ENCODE measurements at regions not wholly inside any gene's neighbourhood (a gene's known extent, or its start where the extent isn't known, plus 50 kb on each side); places are given as distances from the start of the nearest gene placed in this dataset.
"Not testable (repeated sequence)": the region's sequence is repeated elsewhere in the genome, so short reads cannot be mapped to it uniquely, and the experiment has no call there.

DNA sequence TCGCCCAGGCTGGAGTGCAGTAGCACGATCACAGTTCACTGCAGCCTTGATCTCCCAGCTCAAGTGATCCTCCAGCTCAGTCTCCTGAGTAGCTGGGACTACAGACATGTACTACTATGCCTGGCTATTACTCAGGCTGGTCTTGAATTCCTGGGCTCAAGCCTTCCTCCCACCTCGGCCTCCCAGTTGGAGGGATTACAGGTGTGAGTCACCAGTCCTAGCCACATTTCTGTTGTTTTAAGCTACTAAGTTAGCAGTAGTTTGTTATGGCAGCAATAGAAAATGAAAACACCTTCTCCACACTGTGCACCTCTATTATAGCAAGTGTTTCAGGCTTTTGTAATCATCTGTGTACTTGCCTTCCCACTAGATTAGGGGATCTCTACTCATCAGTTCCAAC is 588.9 kb upstream of the TLE4 start:
- Histone ChIP-seq H3K9me3 (no peaks in the 10 kb centered on the region), H3K27me3 (no peaks in the 10 kb centered on the region), H3K36me3 (no peaks in the 10 kb centered on the region), H3K4me3 (no peak overlapping the region)
- peak; percentile 60 for DNase-seq

DNA sequence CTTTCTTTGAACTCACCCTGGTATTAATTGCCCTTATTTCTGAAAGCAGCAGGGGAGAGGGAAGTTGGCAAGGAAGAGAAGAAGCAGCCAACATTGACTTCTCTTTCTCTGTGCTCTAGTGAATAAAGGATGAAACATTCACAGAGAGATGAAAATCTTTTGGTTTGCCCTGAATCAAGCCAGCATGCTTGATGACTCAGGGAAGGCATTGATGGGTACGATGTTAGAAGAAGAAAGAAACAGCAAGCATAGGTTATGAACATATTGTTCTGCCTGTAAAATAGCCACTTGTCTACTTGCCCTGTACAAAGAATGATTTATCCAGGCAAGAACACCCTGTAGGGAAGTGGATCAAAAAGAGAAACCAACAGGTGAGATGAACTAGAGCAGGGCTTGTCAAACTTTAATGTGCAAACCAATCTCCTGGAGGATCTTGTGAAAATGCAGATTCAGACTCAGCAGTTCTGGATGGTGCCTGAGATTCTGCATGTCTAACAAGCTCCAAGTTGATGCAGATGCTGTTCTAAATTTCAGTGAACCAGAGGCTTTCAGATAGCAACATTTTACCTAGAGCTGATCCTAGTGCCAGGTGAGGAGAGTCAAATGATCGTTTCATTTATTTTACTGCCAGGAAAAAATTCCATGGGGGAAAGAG is 586.6 kb upstream of the TLE4 start:
- no peak overlapping the region for H3K4me3 ChIP-seq
- no peaks in the 10 kb centered on the region for H3K9me3 ChIP-seq
- H3K36me3 ChIP-seq, result no peaks in the 10 kb centered on the region
- H3K27me3 ChIP-seq, result no peaks in the 10 kb centered on the region
- DNase-seq, result peak; percentile 3

DNA sequence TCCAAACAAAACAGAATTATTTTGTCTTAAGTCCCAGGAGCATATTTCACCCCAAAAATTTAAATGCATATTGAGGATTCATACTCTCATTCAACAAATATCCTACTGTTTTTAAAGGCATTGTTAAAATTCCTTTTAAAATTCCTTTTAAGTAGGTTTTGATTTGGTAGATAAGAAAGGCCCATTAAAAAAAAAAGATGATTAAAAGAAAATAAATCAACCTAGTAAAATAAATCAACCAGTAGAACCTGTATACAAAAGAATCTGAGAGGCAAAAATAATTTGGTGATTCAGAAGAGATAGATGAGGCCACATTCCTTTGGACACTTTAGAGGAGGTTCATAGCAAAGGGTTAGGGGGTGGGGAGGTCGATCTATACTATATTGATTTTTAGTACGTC is 585.3 kb upstream of the TLE4 start:
- Histone ChIP-seq H3K36me3 (no peaks in the 10 kb centered on the region), H3K27me3 (no peaks in the 10 kb centered on the region), H3K4me3 (no peak overlapping the region), H3K9me3 (no peaks in the 10 kb centered on the region)
- DNase-seq, result no peak

DNA sequence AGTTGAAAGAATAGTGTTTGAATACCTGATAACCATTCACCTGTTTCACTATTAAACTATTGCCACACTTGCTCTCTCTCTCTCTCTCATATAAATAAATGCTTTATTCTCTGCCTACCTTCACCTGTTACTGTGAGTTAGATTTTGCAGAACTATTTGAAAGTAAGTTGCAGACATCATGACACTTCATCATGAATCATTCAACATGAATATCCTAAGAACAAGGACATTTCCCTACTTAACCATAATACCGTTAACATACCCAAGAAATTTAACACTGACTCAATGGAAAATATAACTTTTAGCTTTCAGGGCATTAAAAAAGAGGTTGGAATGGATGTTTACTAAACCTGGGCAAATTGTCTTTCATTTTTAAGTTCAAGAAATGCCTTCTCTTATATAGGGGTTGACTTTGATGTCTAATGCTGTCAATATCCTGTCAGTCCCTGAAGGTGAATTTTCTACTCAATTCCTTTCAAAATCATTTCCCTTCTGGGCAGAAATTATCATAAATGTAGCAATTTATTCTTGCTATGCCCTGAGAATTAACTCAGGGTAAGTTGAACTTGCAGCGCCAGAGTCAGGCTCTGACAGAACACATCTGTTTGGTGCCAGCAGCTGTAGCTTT is 582.6 kb upstream of the TLE4 start:
- DNase-seq, result no peak
- no peaks in the 10 kb centered on the region for H3K36me3 ChIP-seq
- H3K27me3 ChIP-seq, result no peaks in the 10 kb centered on the region
- no peak overlapping the region for H3K4me3 ChIP-seq
- no peaks in the 10 kb centered on the region for H3K9me3 ChIP-seq

DNA sequence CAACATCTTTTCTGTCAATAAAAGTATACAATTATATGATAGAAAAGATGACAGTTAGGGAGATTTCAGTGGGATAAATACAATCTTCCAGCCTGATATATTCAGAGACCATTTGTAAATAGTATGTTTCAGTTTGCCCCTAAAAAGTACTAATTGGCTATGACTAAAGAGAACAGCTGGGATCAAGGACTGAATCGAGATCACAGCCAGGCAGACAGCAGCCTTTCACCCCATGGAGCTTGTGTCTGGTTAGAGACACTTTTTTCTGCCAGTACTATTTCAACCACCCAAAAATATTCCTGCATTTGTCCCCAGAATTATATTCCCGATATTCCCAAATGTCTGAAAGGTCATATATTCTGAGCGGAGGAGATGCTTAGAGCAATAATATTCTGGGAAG is 577.3 kb upstream of the TLE4 start:
- Histone ChIP-seq H3K4me3 (no peak overlapping the region), H3K9me3 (no peaks in the 10 kb centered on the region), H3K27me3 (no peaks in the 10 kb centered on the region), H3K36me3 (no peaks in the 10 kb centered on the region)
- no peak for DNase-seq

DNA sequence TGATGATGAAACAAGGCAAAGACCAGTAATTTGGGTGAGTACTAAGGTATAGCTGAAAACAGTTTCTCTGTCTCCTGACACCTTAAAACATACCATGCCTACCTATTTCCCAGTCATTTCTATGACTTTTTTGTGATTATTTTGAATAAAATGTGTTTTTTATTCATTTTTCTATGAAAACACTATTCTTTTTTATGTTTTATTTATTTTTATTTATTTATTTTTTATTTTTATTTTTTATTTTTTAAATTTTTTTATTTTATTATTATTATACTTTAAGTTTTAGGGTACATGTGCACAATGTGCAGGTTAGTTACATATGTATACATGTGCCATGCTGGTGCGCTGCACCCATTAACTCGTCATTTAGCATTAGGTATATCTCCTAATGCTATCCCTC is 576.8 kb upstream of the TLE4 start:
- H3K36me3 ChIP-seq, H3K9me3 ChIP-seq, DNase-seq, H3K27me3 ChIP-seq, H3K4me3 ChIP-seq: not testable (repeated sequence)

DNA sequence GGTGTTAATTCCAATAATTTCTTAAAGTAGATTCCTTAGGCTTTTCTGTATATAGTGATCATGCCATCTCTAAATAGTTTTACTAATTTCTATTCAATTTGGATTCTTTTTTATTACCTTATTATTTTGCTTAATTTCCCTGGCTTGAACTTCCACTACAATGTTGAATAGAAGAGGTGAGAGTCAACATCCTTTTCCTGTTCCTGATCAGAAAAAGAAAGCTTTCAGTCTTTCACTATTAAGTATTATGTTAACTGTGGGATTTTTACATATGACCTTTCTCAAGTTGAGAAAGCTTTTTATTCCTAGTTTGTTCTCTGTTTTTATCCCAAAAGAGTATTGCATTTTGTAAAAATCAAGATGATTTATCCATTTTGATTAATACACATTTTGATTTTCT is 574.5 kb upstream of the TLE4 start:
- Histone ChIP-seq H3K27me3 (no peaks in the 10 kb centered on the region), H3K9me3 (no peaks in the 10 kb centered on the region), H3K4me3 (no peak overlapping the region), H3K36me3 (no peaks in the 10 kb centered on the region)
- DNase-seq, result no peak

DNA sequence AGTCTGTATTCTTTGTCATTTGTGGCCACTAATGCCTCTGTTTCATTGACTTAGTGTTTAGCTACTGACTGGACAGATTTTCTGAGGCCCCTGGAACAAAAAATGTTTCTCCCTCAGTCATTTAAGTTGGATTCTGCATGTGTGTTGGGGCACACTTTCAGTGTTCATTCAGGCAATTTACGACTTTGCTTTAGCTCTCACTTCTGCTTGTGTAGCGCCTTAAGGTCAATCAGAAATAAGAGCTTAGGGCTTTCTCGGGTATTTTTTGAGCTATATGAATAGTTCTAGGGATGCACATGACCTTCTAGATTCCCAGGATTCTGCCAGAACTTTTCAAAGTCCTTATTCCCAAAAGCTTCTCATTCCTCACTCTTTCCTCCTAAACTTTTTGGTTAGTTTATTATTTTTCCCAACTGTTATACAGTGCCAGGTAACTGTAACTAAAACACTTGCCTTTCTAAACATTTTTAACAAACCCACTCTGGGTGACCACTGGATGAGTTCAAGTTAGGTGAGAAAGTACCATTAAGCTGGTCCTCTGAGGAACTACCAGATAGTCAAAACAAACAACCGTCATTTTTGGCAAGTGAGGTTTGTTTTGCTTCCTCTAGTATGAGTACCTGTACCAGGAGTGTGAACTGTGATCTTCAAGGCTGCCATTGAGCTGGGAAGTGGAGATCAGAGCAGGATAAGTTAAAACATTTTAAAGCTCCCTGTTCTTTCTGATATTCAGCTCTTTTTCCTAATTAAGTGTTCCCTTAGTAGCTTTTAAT is 571.3 kb upstream of the TLE4 start:
- no peaks in the 10 kb centered on the region for H3K36me3 ChIP-seq
- DNase-seq, result no peak
- H3K27me3 ChIP-seq, result no peaks in the 10 kb centered on the region
- H3K9me3 ChIP-seq, result no peaks in the 10 kb centered on the region
- no peak overlapping the region for H3K4me3 ChIP-seq

DNA sequence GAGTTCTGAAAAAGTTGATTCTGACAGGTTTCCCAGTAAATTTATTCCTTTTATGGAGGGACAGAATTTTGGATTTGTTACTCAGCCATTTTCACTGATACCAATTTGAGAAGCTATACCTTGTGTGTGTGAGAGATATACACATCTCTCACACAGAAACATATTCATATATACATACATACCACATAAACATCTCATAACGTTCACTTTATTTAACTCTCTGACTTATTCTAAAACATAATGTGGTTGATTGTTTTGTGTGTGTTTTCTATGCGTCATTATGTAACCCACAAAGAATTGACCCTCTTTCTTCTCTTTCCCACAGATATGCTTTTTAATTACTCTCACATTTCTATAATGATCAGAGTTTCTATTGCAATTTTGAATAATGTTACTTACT is 570.8 kb upstream of the TLE4 start:
- Histone ChIP-seq H3K27me3 (no peaks in the 10 kb centered on the region), H3K9me3 (no peaks in the 10 kb centered on the region), H3K36me3 (no peaks in the 10 kb centered on the region), H3K4me3 (no peak overlapping the region)
- DNase-seq, result no peak

DNA sequence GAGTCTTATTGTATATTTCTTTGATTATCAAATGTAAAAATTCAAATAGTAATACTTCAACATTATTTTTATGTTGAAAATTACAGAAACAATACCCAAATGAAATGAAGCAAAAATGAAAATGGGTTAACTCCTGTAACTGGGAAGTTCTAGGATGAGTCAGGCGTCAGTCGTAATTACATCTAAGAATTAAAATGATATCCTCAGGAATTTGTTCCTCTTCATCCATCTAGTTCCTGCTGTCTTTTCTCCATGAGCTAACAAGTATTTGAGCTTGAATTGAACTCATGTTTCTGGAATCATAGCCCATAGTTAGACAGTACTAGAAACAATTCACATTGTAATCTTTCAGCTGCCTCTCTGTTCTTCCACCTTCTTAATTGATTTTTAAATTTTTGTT is 568.3 kb upstream of the TLE4 start:
- Histone ChIP-seq H3K27me3 (no peaks in the 10 kb centered on the region), H3K4me3 (no peak overlapping the region), H3K36me3 (no peaks in the 10 kb centered on the region), H3K9me3 (no peaks in the 10 kb centered on the region)
- no peak for DNase-seq

DNA sequence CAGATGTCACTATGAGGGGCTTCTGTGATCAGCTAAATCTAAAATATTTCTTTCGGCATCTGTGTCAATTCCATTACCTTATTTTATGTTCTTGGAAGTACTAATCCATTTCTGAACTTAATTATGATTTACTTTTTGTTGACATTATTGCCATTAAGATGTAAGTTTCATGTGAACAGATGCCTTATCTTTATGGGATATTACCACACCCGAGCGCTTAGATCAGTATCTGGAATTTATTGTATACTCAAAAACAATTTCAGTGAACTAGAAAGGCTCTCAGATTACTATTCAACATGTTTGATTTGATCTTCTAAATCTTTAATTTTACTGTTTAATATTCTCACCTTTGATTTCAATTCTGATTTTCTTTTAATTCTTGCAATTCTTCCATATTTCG is 567.7 kb upstream of the TLE4 start:
- Histone ChIP-seq H3K36me3 (no peaks in the 10 kb centered on the region), H3K9me3 (no peaks in the 10 kb centered on the region), H3K27me3 (no peaks in the 10 kb centered on the region), H3K4me3 (no peak overlapping the region)
- no peak for DNase-seq

DNA sequence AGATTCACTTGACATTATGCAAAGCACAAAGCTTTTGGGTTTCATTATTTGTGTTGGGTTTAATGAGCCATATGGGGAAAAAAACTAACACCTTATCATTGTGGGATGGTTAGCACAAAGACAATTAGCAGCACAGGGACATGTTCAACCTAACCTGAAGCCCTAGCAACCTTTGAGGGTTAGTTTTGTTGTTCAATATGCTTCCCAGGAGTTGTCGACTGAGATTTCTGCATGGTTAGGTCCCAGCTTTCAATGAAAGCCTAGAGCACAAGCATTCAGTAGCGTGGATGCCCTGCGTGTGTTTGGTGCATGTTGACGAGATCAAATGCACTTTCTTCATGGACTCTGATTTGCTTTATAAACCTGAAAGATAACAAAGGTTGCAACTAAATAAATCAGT is 565.2 kb upstream of the TLE4 start:
- Histone ChIP-seq H3K27me3 (no peaks in the 10 kb centered on the region), H3K36me3 (no peaks in the 10 kb centered on the region), H3K9me3 (no peaks in the 10 kb centered on the region), H3K4me3 (no peak overlapping the region)
- DNase-seq, result no peak

DNA sequence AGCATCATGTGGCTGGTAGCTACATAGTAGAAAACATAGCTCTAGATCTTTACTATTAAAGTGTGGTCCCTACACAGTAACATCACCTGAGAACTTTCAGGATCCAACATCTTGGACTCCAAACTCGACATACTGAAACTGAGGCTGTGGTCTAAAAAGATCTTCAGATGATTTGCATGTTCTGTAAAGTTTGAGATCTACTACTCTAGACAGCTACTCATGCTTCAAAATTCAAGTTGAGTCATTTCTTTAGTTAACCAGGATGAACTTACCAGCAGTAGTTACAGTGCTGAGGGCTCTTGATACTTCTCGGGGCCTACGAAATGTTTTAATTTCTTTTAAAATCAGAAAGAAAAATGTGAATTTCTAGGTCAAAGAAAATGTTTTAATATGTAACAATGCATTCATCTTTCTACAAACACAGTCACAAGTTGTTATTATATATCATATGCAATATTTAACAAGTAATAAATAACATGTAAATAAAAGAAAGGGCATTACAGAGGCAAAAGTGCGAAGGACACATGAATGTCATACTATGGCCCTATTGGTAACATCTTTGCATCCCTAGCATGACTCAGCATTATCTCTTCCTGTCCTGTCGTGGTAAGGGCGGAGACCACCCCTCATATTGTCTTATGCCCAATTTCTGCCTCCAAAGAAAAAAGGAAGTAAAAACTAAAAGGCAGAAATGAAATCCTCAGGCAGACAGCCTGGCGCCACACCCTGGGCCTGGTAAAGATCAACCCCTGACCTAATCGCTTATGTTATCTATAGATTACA is 563.9 kb upstream of the TLE4 start:
- Histone ChIP-seq H3K4me3 (no peak overlapping the region), H3K9me3 (no peaks in the 10 kb centered on the region), H3K36me3 (no peaks in the 10 kb centered on the region), H3K27me3 (no peaks in the 10 kb centered on the region)
- DNase-seq, result no peak

DNA sequence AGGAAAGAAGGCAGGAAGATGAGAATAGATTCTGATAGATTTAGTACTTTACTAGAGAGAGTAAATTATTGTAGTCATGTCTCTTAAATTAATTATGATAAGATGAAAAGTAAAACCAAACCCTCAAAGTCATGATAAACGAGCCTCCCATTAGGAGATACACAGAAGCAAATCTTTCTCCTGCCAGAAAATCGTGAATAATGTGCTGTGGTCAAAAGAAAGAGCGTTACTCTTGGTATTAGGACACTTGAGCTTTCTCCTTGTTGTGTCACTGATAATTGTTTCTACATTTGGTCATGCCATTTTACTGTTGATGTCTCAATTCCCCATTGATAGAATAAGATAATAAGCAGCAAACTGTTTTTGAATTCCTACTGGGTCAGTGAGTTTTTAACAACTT is 562.8 kb upstream of the TLE4 start:
- no peaks in the 10 kb centered on the region for H3K27me3 ChIP-seq
- H3K36me3 ChIP-seq, result no peaks in the 10 kb centered on the region
- no peaks in the 10 kb centered on the region for H3K9me3 ChIP-seq
- H3K4me3 ChIP-seq, result no peak overlapping the region
- no peak for DNase-seq

DNA sequence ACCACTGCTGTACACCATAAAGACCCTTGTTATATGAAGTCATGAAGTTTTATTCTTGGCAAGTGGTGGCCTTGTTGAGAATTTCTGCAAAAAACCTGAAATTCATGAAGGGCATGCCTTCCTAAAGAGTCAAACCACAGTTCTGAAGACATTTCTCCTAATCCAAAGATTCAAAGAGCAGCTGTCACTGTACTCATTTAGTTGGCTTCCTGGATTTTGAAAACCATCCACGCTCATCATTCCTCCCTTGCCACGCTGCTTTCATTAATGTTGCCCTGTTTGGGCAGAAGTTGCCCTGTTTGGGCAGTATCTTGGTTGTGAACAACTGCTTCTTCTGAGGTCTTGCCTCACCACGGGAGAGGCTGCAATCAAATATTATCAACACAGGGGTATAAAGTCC is 560.3 kb upstream of the TLE4 start:
- DNase-seq, result no peak
- H3K4me3 ChIP-seq, result no peak overlapping the region
- no peaks in the 10 kb centered on the region for H3K9me3 ChIP-seq
- no peaks in the 10 kb centered on the region for H3K27me3 ChIP-seq
- H3K36me3 ChIP-seq, result no peaks in the 10 kb centered on the region

DNA sequence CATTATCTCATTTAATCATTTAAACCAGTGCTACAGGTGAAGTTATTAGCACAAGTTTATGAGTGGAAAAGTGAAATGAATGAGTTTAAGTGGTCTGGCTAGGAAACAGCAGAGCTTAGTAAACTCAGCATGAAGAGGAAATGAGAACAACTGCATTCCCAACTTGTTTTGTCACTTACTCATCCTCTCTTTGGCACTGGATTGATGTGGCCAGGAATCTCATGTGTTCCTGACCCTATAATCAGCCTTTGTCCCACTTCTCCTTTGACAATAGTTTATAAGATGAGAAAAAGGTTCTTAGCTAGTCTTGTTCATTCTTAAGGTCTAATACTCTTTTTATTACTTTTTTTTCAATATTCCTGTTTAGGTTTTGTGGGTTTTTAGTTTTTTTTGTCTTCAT is 559.2 kb upstream of the TLE4 start:
- peak; percentile 10 for DNase-seq
- H3K9me3 ChIP-seq, result no peaks in the 10 kb centered on the region
- no peaks in the 10 kb centered on the region for H3K27me3 ChIP-seq
- H3K4me3 ChIP-seq, result no peak overlapping the region
- H3K36me3 ChIP-seq, result no peaks in the 10 kb centered on the region
